ENCODE measurements at regions not wholly inside any gene's neighbourhood (a gene's known extent, or its start where the extent isn't known, plus 50 kb on each side); places are given as distances from the start of the nearest gene placed in this dataset.
"Not testable (repeated sequence)": the region's sequence is repeated elsewhere in the genome, so short reads cannot be mapped to it uniquely, and the experiment has no call there.

- H3K9me3 ChIP-seq = no peaks in the 10 kb centered on the region
- FAIRE-seq (no peak), ATAC-seq (no peak), DNase-seq (peak in 1 of 6 donors; percentile 66)
- H3K4me3 ChIP-seq = peak overlapping the region in 3 of 4 donors; percentile 34 to 54 (median 43)
- peaks cover 0 to 4% (median 0%) of the 10 kb centered on the region in 3 donors for H3K4me1 ChIP-seq
- no peaks in the 10 kb centered on the region for H3K27me3 ChIP-seq
- H3K27ac ChIP-seq = no peak overlapping the region
- 38 to 41% methylated on average over 28 to 33 of the region's 33 CpGs for WGBS, 2 donors
- no peaks in the 10 kb centered on the region for H3K36me3 ChIP-seq
- intact Hi-C loops (cut with DNase I) = no loop called here
- TF ChIP-seq CTCF (IDR thresholded peaks at IDR 0.05) = no peak
These were observed 165.4 kb downstream of the ACTR3B start for GRCh38 chr7:152924826-152925411.

- ATAC-seq = peak; percentile 73 to 88 (median 84)
- no peak for TF ChIP-seq CTCF (IDR thresholded peaks at IDR 0.05)
- Histone ChIP-seq H3K27ac (no peak overlapping the region), H3K9me3 (no peaks in the 10 kb centered on the region), H3K4me3 (peak overlapping the region in 3 of 4 donors; percentile 34 to 54 (median 43)), H3K4me1 (peaks cover 0 to 4% (median 0%) of the 10 kb centered on the region in 3 donors), H3K36me3 (no peaks in the 10 kb centered on the region), H3K27me3 (no peaks in the 10 kb centered on the region)
- WGBS, 2 donors = 2 to 4% methylated on average over 60 to 74 of the region's 74 CpGs
- peak in 3 of 6 donors; percentile 23 to 77 (median 50) for DNase-seq
- intact Hi-C loops (cut with DNase I) = no loop called here
- no peak for FAIRE-seq
These were observed 166.0 kb downstream of the ACTR3B start for GRCh38 chr7:152925412-152926147.

- no peak for TF ChIP-seq CTCF (IDR thresholded peaks at IDR 0.05)
- Histone ChIP-seq H3K27ac (no peak overlapping the region), H3K4me3 (no peak overlapping the region), H3K4me1 (peaks cover 0 to 4% (median 0%) of the 10 kb centered on the region in 3 donors), H3K9me3 (no peaks in the 10 kb centered on the region), H3K27me3 (no peaks in the 10 kb centered on the region), H3K36me3 (no peaks in the 10 kb centered on the region)
- no peak for ATAC-seq
- WGBS, 2 donors = 84 to 87% methylated on average over 6 of the region's 6 CpGs
- intact Hi-C loops (cut with DNase I) = no loop called here
- FAIRE-seq = no peak
- no peak for DNase-seq
These were observed 172.1 kb downstream of the ACTR3B start for GRCh38 chr7:152931633-152932032.

- ATAC-seq = peak in 2 of 4 donors; percentile 42 to 59
- intact Hi-C loops (cut with DNase I) = no loop called here
- no peak for FAIRE-seq
- Histone ChIP-seq H3K36me3 (no peaks in the 10 kb centered on the region), H3K4me3 (no peak overlapping the region), H3K27me3 (no peaks in the 10 kb centered on the region), H3K4me1 (no peaks in the 10 kb centered on the region), H3K9me3 (no peaks in the 10 kb centered on the region), H3K27ac (no peak overlapping the region)
- DNase-seq = peak in 1 of 6 donors; percentile 11
- TF ChIP-seq CTCF (IDR thresholded peaks at IDR 0.05) = no peak
- 33 to 46% methylated on average over 1 of the region's 1 CpG for WGBS, 2 donors
These were observed 177.7 kb downstream of the ACTR3B start for GRCh38 chr7:152937282-152937681.

- DNase-seq; H3K9me3 ChIP-seq; ATAC-seq; H3K4me3 ChIP-seq; intact Hi-C loops (cut with DNase I); H3K36me3 ChIP-seq; H3K27ac ChIP-seq; H3K27me3 ChIP-seq; H3K4me1 ChIP-seq; FAIRE-seq: not testable (repeated sequence)
- WGBS, 2 donors = 95 to 100% methylated on average over 2 of the region's 2 CpGs
These were observed 187.1 kb downstream of the ACTR3B start for GRCh38 chr7:152946616-152947015.

All from pancreas (tissue), 10 donors.